HK-2 (cell line): ENCODE measurements at regions not wholly inside any gene's neighbourhood (a gene's known extent, or its start where the extent isn't known, plus 50 kb on each side); places are given as distances from the start of the nearest gene placed in this dataset.

Source experiments
- DNase-seq: peaks from one replicate; pipeline ENCODE4 v3.0.0-alpha.2; 2018; ENCODE audit not compliant: unreplicated experiment

GRCh38 chr16:86089991-86090390 is 191.0 kb downstream of the IRF8 start:
- no peak for DNase-seq

DNA sequence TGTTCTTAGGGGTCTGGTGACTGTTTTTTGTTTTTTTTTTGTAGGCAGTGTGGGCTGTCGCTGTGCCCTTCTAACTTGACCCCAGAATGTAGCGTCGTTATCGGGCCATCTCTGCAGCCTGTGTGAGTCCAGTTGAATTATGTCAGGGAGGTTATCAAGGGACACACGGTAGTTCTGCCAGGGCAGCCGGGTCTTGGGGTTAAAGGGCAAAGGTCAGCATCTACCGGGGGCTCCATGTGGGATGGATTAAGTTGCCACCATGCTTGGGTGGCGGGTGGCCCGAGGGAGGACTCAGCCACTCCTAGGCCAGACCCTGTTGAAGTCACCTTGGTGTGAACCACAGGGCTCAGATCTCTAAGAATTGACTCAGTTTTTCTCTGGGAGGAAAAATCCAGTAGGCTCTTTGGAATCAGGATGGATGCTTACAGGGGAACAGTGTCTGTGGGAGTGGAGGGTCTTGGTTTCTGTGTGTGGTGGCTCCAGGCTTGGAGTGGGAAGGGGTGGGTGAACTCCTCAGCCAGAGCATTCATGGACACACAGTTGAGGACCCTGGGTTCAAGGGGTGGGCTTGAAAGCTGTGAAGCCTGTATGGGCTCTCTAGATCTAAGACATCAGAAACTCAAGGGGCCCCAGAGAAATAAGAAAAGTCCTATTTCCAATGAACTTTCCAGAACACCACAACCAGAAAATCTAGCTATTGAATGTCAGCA is 191.7 kb downstream of the IRF8 start:
- DNase-seq: no peak

DNA sequence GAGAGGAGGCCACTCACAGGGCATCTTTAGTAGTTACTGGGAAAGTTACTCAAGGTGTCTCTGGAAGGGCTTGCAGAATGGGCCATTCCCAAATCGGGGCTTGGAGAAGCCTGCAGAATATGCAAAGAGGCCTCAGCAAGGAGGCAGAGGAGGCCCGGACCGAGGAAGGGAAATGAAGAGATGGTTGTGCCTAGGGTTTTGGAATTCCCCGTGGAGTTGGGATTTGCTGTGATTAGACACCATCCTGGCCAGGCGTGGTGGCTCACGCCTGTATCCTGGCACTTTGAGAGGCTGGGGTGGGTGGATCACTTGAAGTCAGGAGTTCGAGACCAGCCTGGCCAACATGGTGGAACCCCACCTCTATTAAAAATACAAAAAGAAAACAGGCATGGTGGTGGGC is 193.0 kb downstream of the IRF8 start:
- no peak for DNase-seq

GRCh38 chr16:86092586-86093480 is 193.9 kb downstream of the IRF8 start:
- no peak for DNase-seq

- DNase-seq: no peak
These were observed 195.1 kb downstream of the IRF8 start for GRCh38 chr16:86093801-86094750.

DNA sequence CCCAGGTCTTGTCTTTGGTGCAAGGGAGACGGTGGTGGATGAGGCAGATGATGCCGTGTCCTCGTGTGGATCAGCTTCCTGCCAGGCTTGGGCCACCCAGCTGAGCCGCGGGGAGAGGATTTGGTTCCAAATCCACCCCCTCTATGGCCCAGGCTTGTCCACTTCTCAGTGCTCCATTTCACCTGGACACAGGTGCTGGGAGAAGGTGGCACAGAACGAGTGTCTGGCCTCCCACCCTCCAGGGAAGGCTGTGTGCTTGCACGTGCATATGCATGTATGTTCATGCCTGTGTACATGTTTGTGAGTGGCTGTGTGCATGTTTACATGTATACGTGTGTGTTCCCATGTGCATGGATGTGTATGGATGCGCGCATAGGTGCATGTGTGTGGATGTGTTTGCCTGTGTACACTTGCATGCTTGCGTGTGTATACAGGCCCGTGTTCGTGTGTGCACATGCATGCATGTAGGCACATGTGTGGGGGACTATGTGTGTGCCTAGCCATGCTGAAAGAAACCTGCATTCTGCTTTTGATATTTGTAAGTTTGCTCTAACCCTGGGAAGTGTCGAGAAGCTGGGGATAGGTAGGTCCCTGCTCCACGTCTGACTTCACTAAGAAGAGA is 196.3 kb downstream of the IRF8 start:
- DNase-seq: no peak

- no peak for DNase-seq
These were observed 197.0 kb downstream of the IRF8 start for GRCh38 chr16:86095906-86096485.

DNA sequence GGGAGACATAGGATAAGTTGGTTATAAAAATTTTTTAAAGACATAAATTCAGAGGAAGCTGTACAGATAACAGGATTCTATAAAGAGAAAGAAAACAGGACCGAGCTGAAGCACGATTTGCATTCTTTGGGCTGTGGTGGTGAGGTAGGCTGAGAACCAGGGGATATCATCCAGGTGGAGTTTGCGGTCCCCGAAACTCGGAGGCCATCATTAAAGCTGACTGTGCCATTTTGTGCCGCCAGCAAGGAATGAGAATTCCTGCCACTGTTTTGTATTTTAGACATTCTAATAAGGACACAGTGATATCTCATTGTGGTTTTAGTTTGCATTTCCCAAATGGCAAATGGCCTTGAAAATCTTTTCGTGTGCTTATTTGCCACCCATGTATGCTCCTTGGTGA is 197.9 kb downstream of the IRF8 start:
- DNase-seq: no peak

DNA sequence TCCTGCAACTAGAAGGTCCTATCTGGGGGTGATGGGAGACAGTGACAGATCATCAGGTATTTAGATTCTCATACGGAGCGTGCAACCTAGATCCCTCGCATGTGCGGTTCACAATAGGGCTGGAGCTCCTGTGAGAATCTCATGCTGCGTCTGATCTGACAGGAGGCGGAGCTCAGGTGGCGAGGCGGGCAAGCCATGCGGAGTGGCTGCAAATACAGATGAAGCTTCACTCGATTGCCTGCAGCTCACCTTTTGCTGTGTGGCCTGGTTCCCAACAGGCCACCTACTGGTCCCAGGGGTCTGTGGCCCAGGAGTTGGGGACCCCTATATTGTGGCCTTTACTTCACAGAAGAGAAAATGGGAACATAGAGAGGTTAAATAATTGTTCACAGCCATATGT is 200.4 kb downstream of the IRF8 start:
- DNase-seq: no peak

GRCh38 chr16:86100205-86101136 is 201.5 kb downstream of the IRF8 start:
- no peak for DNase-seq

GRCh38 chr16:86101137-86101896 is 202.4 kb downstream of the IRF8 start:
- DNase-seq: no peak

GRCh38 chr16:86101897-86102157 is 202.9 kb downstream of the IRF8 start:
- no peak for DNase-seq

DNA sequence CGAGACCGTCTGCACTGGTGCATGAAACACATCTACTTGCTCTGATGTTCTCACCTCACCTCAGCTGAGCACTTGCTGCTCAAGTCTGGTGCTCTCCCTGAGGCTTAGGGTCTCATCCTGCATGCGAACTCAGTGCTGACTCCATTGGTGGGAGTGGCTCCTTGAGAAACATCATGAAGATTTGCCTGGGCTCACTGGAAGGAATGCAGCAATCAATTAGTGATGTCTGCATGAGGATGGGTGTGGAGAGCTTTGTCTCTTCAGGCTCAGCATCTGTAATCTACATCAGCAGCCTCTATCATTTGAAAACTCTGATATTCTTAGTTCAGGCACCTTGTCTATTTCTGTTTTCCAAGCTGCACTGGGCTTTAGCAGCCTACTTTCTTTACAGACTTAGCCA is 204.4 kb downstream of the IRF8 start:
- DNase-seq: no peak

DNA sequence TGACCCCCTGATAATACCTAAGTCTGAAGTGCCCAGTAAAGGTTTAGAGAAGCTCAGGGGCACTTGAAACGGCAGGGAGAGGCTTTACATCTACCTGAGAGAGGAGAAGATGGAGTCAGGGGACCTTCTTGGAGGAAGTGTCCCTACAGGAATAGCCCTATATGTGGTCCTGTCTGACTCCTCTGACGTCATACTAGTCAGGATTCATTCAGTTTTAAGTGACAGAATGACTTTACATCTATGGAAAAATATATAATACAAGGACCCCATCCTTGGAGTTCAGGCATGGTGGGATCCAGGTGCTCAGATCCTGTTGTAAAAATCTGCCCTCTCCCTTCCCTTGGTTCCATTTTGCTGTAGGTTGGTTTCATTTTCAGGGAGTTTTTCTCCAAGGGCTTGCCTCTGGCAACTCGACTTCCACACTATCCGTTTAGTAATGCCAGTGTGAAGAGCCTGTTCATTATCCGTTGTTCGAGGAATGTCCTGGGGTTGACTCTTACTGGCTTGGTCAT is 205.6 kb downstream of the IRF8 start:
- DNase-seq: no peak

DNA sequence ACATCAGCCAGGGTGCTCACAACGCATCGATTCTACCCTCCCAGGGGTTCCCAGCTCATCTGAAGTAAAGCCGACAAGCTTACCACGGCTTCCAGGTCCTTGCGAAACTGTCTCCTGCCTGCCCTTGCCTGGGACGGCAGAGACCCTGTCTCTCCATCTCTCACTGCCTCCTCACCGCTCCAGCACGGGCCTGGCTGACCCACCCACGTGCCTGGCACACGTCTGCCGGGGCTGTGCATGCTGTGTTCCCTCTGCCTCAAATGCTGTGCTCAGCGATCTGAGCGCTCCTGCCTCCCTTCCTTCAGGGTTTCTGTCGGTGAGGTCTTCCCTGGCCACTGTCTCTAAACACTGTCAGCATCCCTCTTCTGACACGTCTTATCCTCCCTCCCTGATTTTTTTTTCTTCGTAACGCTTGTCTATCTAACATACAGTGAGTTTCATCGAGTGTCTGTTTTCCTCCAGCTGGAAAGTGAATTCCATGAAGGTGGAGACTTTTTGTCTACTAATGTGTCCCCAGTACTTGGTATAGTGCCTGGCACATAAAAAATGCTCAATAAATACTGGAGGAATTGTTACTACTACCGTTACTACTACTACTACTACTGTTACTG is 208.4 kb downstream of the IRF8 start:
- DNase-seq: no peak

DNA sequence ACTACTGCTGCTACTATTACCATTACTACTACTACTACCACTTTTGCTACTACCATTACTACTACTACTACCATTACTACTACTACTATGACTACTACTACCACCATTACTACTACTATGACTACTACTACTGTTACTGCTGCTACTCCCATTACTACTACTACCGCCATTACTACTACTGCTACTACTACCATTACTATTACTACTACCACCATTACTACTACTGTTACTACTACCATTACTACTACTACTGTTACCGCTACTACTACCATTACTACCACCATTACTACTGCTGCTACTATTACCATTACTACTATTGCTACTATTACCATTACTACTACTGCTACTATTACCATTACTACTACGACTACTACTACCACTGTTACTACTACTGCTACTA is 209.1 kb downstream of the IRF8 start:
- DNase-seq: no peak

- DNase-seq: no peak
These were observed 211.2 kb downstream of the IRF8 start for GRCh38 chr16:86110134-86110533.

DNA sequence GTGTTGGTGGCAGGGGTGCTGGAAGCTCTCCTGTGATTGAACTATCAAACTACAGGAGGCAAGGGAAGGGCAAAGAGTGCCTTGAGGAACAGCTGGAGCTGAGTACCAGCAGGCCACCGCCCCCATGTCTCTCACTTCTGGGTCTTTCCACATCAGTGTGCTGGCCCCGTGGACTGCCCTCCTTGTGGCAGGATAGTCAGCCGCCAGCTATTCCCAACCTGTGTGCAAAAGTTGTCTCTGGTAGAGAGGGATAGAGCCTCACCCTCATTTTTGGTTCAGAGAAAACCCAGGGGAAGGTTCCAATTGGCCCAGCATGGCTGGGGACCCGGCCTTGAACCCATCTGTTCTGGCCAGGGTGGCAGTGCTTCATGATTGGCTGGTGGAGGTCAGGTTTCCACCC is 211.8 kb downstream of the IRF8 start:
- no peak for DNase-seq

DNA sequence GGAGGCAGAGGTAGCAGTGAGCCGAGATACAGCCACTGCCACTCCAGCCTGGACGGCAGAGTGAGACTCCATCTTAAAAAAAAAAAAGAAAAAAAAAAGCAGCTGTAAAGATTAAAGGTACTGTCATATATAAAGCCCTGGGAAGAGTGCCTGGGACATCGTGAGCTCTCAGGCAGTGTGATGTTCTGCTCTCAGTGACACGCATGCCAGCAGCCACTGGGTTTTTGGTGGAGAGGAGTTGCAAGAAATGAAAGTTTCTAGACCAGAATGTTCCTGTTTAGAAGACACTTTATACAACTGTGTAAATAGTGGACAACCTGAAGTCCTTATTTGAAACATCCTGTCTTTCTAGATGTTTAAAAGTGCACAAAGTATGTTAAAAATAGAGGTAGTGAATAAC is 213.2 kb downstream of the IRF8 start:
- DNase-seq: no peak
